ENCODE measurements at regions not wholly inside any gene's neighbourhood (a gene's known extent, or its start where the extent isn't known, plus 50 kb on each side); places are given as distances from the start of the nearest gene placed in this dataset.

DNA sequence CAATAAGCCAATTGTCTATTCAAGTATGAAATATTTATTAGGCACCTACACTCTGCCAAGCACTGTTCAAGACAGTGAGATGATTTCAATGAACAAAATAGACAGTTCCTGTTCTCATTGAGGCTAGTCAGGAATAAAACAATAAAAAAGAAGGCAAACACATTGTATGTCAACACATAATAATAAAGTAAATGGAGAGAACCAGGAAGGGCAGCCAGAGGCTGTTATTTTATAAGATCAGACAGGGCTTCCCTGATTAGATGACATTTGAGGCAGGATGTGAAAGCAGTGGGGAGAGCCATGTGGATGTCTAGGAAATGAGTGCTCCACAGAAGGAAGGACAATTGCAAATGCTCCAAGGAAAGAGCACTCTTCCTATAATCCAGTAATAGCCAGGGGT lies 2371.1 kb downstream of the MAT2B start (continued):
- no peak for TF ChIP-seq AFF4 (CRISPR knock-in tag; IDR thresholded peaks at IDR 0.05; ENCODE audit: borderline replicate concordance)
- no peak for TF ChIP-seq OVOL2 (CRISPR knock-in tag; IDR thresholded peaks at IDR 0.05; ENCODE audit: borderline replicate concordance)
- TF ChIP-seq ZNF121 (CRISPR knock-in tag; IDR thresholded peaks at IDR 0.05): no peak
- no peak for TF ChIP-seq ZNF219 (CRISPR knock-in tag; IDR thresholded peaks at IDR 0.05; ENCODE audit: borderline replicate concordance)

- Mint-ChIP-seq H3K9me3 (peaks cover 11% of the 10 kb centered on the region), H3K27me3 (ENCODE audit: low read depth) (no peaks in the 10 kb centered on the region), H3K4me1 (no peaks in the 10 kb centered on the region), H3K4me3 (no peak overlapping the region), H3K36me3 (0 out of 2 replicates have a peak, but pooled peaks cover 2% of the 10 kb centered on the region), H3K27ac (no peak overlapping the region)
- no peak for ATAC-seq
- TF ChIP-seq ZNF121 (CRISPR knock-in tag; IDR thresholded peaks at IDR 0.05) (no peak), USF1 (CRISPR knock-in tag; IDR thresholded peaks at IDR 0.05) (no peak), MXD4 (CRISPR knock-in tag; IDR thresholded peaks at IDR 0.05; ENCODE audit: borderline replicate concordance) (no peak), FOXP1 (CRISPR knock-in tag; IDR thresholded peaks at IDR 0.05; ENCODE audit: borderline replicate concordance) (no peak), ZNF219 (CRISPR knock-in tag; IDR thresholded peaks at IDR 0.05; ENCODE audit: borderline replicate concordance) (no peak), ATF1 (CRISPR knock-in tag; IDR thresholded peaks at IDR 0.05) (no peak), ATF2 (CRISPR knock-in tag; IDR thresholded peaks at IDR 0.05; ENCODE audit: borderline replicate concordance, low read depth) (no peak), KAT7 (CRISPR knock-in tag; IDR thresholded peaks at IDR 0.05; ENCODE audit: borderline replicate concordance) (no peak), ATF6 (CRISPR knock-in tag; IDR thresholded peaks at IDR 0.05) (no peak), EMX1 (CRISPR knock-in tag; IDR thresholded peaks at IDR 0.05) (no peak), ZNF317 (CRISPR knock-in tag; IDR thresholded peaks at IDR 0.05; ENCODE audit: borderline replicate concordance, low read depth) (no peak), NR3C1 (CRISPR knock-in tag; conservative IDR thresholded peaks at IDR 0.05; ENCODE audit: low read depth) (no peak)
- TF ChIP-seq, protein P1, sequence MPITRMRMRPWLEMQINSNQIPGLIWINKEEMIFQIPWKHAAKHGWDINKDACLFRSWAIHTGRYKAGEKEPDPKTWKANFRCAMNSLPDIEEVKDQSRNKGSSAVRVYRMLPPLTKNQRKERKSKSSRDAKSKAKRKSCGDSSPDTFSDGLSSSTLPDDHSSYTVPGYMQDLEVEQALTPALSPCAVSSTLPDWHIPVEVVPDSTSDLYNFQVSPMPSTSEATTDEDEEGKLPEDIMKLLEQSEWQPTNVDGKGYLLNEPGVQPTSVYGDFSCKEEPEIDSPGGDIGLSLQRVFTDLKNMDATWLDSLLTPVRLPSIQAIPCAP (CRISPR knock-in tag; IDR thresholded peaks at IDR 0.05): no peak
- TF ChIP-seq, protein P2, sequence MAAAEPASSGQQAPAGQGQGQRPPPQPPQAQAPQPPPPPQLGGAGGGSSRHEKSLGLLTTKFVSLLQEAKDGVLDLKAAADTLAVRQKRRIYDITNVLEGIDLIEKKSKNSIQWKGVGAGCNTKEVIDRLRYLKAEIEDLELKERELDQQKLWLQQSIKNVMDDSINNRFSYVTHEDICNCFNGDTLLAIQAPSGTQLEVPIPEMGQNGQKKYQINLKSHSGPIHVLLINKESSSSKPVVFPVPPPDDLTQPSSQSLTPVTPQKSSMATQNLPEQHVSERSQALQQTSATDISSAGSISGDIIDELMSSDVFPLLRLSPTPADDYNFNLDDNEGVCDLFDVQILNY (CRISPR knock-in tag; IDR thresholded peaks at IDR 0.05): no peak
- TF ChIP-seq, protein P3, sequence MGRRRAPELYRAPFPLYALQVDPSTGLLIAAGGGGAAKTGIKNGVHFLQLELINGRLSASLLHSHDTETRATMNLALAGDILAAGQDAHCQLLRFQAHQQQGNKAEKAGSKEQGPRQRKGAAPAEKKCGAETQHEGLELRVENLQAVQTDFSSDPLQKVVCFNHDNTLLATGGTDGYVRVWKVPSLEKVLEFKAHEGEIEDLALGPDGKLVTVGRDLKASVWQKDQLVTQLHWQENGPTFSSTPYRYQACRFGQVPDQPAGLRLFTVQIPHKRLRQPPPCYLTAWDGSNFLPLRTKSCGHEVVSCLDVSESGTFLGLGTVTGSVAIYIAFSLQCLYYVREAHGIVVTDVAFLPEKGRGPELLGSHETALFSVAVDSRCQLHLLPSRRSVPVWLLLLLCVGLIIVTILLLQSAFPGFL (CRISPR knock-in tag; IDR thresholded peaks at IDR 0.05; ENCODE audit: borderline replicate concordance): no peak
- TF ChIP-seq, protein P4, sequence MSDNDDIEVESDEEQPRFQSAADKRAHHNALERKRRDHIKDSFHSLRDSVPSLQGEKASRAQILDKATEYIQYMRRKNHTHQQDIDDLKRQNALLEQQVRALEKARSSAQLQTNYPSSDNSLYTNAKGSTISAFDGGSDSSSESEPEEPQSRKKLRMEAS (CRISPR knock-in tag; IDR thresholded peaks at IDR 0.05): no peak
- ChIA-PET CTCF (no interaction called here), POLR2A (no interaction called here)
- DNase-seq (ENCODE audit: low spot score): no peak
Observed at GRCh38 chr5:165877475-165877874, 2372.1 kb downstream of the MAT2B start.
